ENCODE measurements at regions not wholly inside any gene's neighbourhood (a gene's known extent, or its start where the extent isn't known, plus 50 kb on each side); places are given as distances from the start of the nearest gene placed in this dataset.
"Not testable (repeated sequence)": the region's sequence is repeated elsewhere in the genome, so short reads cannot be mapped to it uniquely, and the experiment has no call there.

GRCh38 chr1:104028416-104029035 is 278.8 kb downstream of the AMY1C start:
- H3K27ac Mint-ChIP-seq = no peak overlapping the region

GRCh38 chr1:104029456-104029970 is 279.8 kb downstream of the AMY1C start:
- Mint-ChIP-seq H3K9me3 (no peaks in the 10 kb centered on the region), H3K4me1 (no peaks in the 10 kb centered on the region), H3K4me3 (no peak overlapping the region), H3K27ac (no peak overlapping the region), H3K36me3 (ENCODE audit: low read depth) (no peaks in the 10 kb centered on the region), H3K27me3 (ENCODE audit: low read depth, poor library complexity) (no peaks in the 10 kb centered on the region)
- TF ChIP-seq, protein P1, sequence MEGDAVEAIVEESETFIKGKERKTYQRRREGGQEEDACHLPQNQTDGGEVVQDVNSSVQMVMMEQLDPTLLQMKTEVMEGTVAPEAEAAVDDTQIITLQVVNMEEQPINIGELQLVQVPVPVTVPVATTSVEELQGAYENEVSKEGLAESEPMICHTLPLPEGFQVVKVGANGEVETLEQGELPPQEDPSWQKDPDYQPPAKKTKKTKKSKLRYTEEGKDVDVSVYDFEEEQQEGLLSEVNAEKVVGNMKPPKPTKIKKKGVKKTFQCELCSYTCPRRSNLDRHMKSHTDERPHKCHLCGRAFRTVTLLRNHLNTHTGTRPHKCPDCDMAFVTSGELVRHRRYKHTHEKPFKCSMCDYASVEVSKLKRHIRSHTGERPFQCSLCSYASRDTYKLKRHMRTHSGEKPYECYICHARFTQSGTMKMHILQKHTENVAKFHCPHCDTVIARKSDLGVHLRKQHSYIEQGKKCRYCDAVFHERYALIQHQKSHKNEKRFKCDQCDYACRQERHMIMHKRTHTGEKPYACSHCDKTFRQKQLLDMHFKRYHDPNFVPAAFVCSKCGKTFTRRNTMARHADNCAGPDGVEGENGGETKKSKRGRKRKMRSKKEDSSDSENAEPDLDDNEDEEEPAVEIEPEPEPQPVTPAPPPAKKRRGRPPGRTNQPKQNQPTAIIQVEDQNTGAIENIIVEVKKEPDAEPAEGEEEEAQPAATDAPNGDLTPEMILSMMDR (IDR thresholded peaks at IDR 0.05) = no peak
- no peak for DNase-seq

More at GRCh38 chr1:104028416-104029035, 278.8 kb downstream of the AMY1C start:
- DNase-seq = no peak
- no peaks in the 10 kb centered on the region for H3K27me3 Mint-ChIP-seq (ENCODE audit: low read depth, poor library complexity)
- no peaks in the 10 kb centered on the region for H3K9me3 Mint-ChIP-seq
- H3K4me1 Mint-ChIP-seq = no peaks in the 10 kb centered on the region
- no peaks in the 10 kb centered on the region for H3K36me3 Mint-ChIP-seq (ENCODE audit: low read depth)
- TF ChIP-seq, protein P1 (IDR thresholded peaks at IDR 0.05) = no peak
- no peak overlapping the region for H3K4me3 Mint-ChIP-seq

- no peak overlapping the region for H3K4me3 Mint-ChIP-seq
- H3K27ac Mint-ChIP-seq = peak overlapping the region; percentile 70
- no peaks in the 10 kb centered on the region for H3K27me3 Mint-ChIP-seq (ENCODE audit: low read depth, poor library complexity)
- H3K4me1 Mint-ChIP-seq = peaks cover 20% of the 10 kb centered on the region
- H3K36me3 Mint-ChIP-seq (ENCODE audit: low read depth) = no peaks in the 10 kb centered on the region
- peaks cover 6% of the 10 kb centered on the region for H3K9me3 Mint-ChIP-seq
- no peak for DNase-seq
- TF ChIP-seq, protein P1 (IDR thresholded peaks at IDR 0.05) = no peak
These were observed 307.1 kb downstream of the AMY1C start for GRCh38 chr1:104056786-104057185.

- H3K27ac Mint-ChIP-seq; H3K9me3 Mint-ChIP-seq; H3K4me3 Mint-ChIP-seq; H3K27me3 Mint-ChIP-seq (ENCODE audit: low read depth, poor library complexity); H3K36me3 Mint-ChIP-seq (ENCODE audit: low read depth): not testable (repeated sequence)
- H3K4me1 Mint-ChIP-seq = peaks cover 20% of the 10 kb centered on the region
- peak; percentile 50 for DNase-seq
These were observed 307.7 kb downstream of the AMY1C start for GRCh38 chr1:104057219-104057898.

DNA sequence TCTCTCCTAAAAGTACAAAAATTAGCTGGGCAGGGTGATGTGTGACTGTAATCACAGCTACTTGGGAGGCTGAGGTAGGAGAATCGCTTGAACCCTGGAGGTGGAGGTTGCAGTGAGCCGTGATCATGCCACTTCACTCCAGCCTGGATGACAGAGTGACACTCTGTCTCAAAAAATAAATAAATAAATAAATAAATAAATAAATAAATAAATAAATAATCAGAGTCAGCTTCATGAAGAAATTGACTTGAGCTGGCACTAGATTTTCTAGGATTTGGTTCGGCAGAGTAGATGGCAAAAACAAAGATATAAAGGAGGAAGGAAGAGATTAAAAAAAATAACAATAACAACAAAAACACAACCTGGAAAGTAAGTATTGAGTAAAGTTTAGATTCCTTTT is 311.9 kb downstream of the AMY1C start:
- H3K4me1 Mint-ChIP-seq = peaks cover 18% of the 10 kb centered on the region
- not testable (repeated sequence) for H3K36me3 Mint-ChIP-seq (ENCODE audit: low read depth); DNase-seq; H3K4me3 Mint-ChIP-seq; H3K27me3 Mint-ChIP-seq (ENCODE audit: low read depth, poor library complexity); H3K27ac Mint-ChIP-seq; H3K9me3 Mint-ChIP-seq

DNA sequence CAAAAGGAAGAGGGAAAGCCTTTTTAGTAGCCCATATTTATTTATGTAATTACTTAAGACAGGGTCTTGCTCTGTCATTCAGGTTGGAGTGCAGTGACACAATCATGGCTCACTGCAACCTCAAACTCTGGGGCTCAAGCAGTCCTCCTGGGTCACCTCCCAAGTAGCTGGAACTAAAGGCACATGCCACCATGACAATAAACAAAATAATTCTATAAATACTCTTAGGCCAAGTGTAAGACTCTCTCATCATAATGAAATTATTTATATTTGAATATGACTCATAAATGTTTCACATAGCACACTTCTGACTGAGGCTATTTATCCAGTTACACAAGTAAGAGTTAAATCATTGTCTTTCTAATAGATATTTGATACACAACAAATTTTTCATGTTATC is 314.7 kb downstream of the AMY1C start:
- H3K9me3 Mint-ChIP-seq = no peaks in the 10 kb centered on the region
- H3K4me3 Mint-ChIP-seq = no peak overlapping the region
- no peaks in the 10 kb centered on the region for H3K36me3 Mint-ChIP-seq (ENCODE audit: low read depth)
- peaks cover 3% of the 10 kb centered on the region for H3K27me3 Mint-ChIP-seq (ENCODE audit: low read depth, poor library complexity)
- no peak overlapping the region for H3K27ac Mint-ChIP-seq
- TF ChIP-seq, protein P1 (IDR thresholded peaks at IDR 0.05) = no peak
- H3K4me1 Mint-ChIP-seq = no peaks in the 10 kb centered on the region
- no peak for DNase-seq

Measured in nephron progenitor cell (in vitro differentiated cells).